Spleen (tissue), 11 donors: ENCODE measurements at regions not wholly inside any gene's neighbourhood (a gene's known extent, or its start where the extent isn't known, plus 50 kb on each side); places are given as distances from the start of the nearest gene placed in this dataset.

Experiments
- DNase-seq: peaks from one replicate; pipeline ENCODE4 v3.0.0-alpha.2; 2020
- H3K27ac ChIP-seq, 8 donors: fragments of 200-600 bp; sonication (generic) in 7 of 8; 1 replicate in 4 of 8; 2 replicates in 4 of 8; pipeline versions ENCODE4 v1.5.0 to v1.8.0; 2016 to 2021; ENCODE audit warnings: inconsistent platforms in 4 of 8, mild to moderate bottlenecking in 4 of 8, moderate library complexity in 1 of 8
- H3K27me3 ChIP-seq, 7 donors: fragments of 200-600 bp; sonication (generic) in 6 of 7; replicated peaks in 1 of 7; 1 replicate in 4 of 7; 2 replicates in 3 of 7; pipeline versions ENCODE4 v1.5.0 to v1.8.0; 2016 to 2021; ENCODE audit warnings: inconsistent platforms in 3 of 7, mild to moderate bottlenecking in 1 of 7
- H3K36me3 ChIP-seq, 6 donors: fragments of 200-600 bp; sonication (generic) in 5 of 6; 1 replicate in 4 of 6; 2 replicates in 2 of 6; pipeline versions ENCODE4 v1.5.0 to v1.8.0; 2016 to 2021; ENCODE audit warnings: inconsistent platforms in 2 of 6
- H3K4me1 ChIP-seq, 6 donors: fragments of 200-600 bp; sonication (generic) in 5 of 6; 1 replicate in 3 of 6; 2 replicates in 3 of 6; pipeline versions ENCODE4 v1.5.0 to v1.8.0; 2016 to 2021; ENCODE audit warnings: inconsistent platforms in 3 of 6
- H3K4me3 ChIP-seq, 8 donors: fragments of 200-600 bp; sonication (generic) in 7 of 8; 1 replicate in 4 of 8; 2 replicates in 4 of 8; pipeline versions ENCODE4 v1.5.0 to v1.8.0; 2016 to 2021; ENCODE audit warnings: inconsistent platforms in 4 of 8, mild to moderate bottlenecking in 4 of 8, moderate library complexity in 2 of 8
- H3K9me3 ChIP-seq, 8 donors: fragments of 200-600 bp; sonication (generic) in 7 of 8; 1 replicate in 4 of 8; 2 replicates in 4 of 8; pipeline versions ENCODE4 v1.5.0 to v1.8.0; 2016 to 2021; ENCODE audit warnings: inconsistent platforms in 4 of 8
- CTCF ChIP-seq, 11 experiments: fragments of 200-600 bp in 7 of 11; fragments of 450-650 bp in 4 of 11; sonication (generic) in 4 of 11; IDR thresholded peaks in 8 of 11; conservative IDR thresholded peaks in 3 of 11; 1 replicate in 7 of 11; 2 replicates in 4 of 11; pipeline versions ENCODE4 v1.4.0 to v1.8.0; 2016 to 2021; ENCODE audit warnings: antibody characterized with exemption in 11 of 11, inconsistent platforms in 4 of 11, mild to moderate bottlenecking in 1 of 11
- POLR2A ChIP-seq, 3 donors: fragments of 450-650 bp; IDR thresholded peaks; one replicate each; pipeline ENCODE4 v1.5.1; 2017; ENCODE audit warnings: antibody characterized with exemption in 3 of 3, mild to moderate bottlenecking in 1 of 3
- POLR2AphosphoS5 ChIP-seq, 3 donors: sonication (generic); formaldehyde crosslinking; IDR thresholded peaks; one replicate each; pipeline ENCODE4 v1.5.1; 2017; ENCODE audit warnings: antibody characterized with exemption in 3 of 3
- WGBS, 5 donors: extraction: QIAGEN DNeasy Blood & Tissue Kit in 3 of 5; methylation state at CpG; one replicate each; pipeline versions ENCODE4 v1.1.5 to v1.1.7; 2013 to 2018; 5-methylcytosine and 5-hydroxymethylcytosine counted together
- intact Hi-C: fragments of 100-400 bp; cut with DNase I; formaldehyde crosslinking; loops from one replicate; pipeline ENCODE4 v1.15.0; 2023; ENCODE audit warnings: low total_unique reads
- donor health status: healthy with polysubstance abuse.
- donor health status: DM: no; HTN: no; CAD: no; lungs with moderate emphysema.
- donor health status: DM: no; HTN: no; CAD: no.
- donor health status: Bipolar disorder and iron deficiency.
- donor health status: healthy.
- donor health status: DM: no; HTN: no; CAD: no.
- donor health status: DM: yes; HTN: yes; CAD: no.

- 78 to 85% (median 82%) methylated on average over 4 of the region's 4 CpGs for WGBS, 5 donors
- Histone ChIP-seq H3K4me1 (no peaks in the 10 kb centered on the region), H3K27me3 (no peaks in the 10 kb centered on the region), H3K27ac (no peak overlapping the region), H3K4me3 (no peak overlapping the region), H3K9me3 (peaks cover 0 to 12% (median 0%) of the 10 kb centered on the region in 8 donors), H3K36me3 (no peaks in the 10 kb centered on the region)
- no peak for DNase-seq
- intact Hi-C loops: no loop called here
- TF ChIP-seq POLR2A (IDR thresholded peaks at IDR 0.05) (no peak), CTCF (IDR thresholded peaks at IDR 0.05 in 8 of 11, conservative IDR thresholded peaks at IDR 0.05 in 3 of 11) (no peak), POLR2AphosphoS5 (IDR thresholded peaks at IDR 0.05) (no peak)
Measured at GRCh38 chr7:68038621-68039314, 1042.1 kb downstream of the TYW1 start.

GRCh38 chr7:68041554-68041953 is 1044.9 kb downstream of the TYW1 start:
- no peak overlapping the region for H3K27ac ChIP-seq
- DNase-seq: no peak
- no peaks in the 10 kb centered on the region for H3K36me3 ChIP-seq
- no peaks in the 10 kb centered on the region for H3K4me1 ChIP-seq
- TF ChIP-seq CTCF (IDR thresholded peaks at IDR 0.05 in 8 of 11, conservative IDR thresholded peaks at IDR 0.05 in 3 of 11): no peak
- no peak for TF ChIP-seq POLR2AphosphoS5 (IDR thresholded peaks at IDR 0.05)
- TF ChIP-seq POLR2A (IDR thresholded peaks at IDR 0.05): no peak
- intact Hi-C loops: no loop called here
- peaks cover 0 to 5% (median 0%) of the 10 kb centered on the region in 7 donors for H3K27me3 ChIP-seq
- H3K9me3 ChIP-seq: peaks cover 0 to 5% (median 0%) of the 10 kb centered on the region in 8 donors
- H3K4me3 ChIP-seq: no peak overlapping the region
- WGBS, 5 donors: 57 to 70% (median 63%) methylated on average over 6 of the region's 6 CpGs

- H3K4me3 ChIP-seq: no peak overlapping the region
- peaks cover 0 to 5% (median 0%) of the 10 kb centered on the region in 8 donors for H3K9me3 ChIP-seq
- no peak overlapping the region for H3K27ac ChIP-seq
- DNase-seq: no peak
- peaks cover 0 to 5% (median 0%) of the 10 kb centered on the region in 7 donors for H3K27me3 ChIP-seq
- H3K36me3 ChIP-seq: no peaks in the 10 kb centered on the region
- intact Hi-C loops: no loop called here
- TF ChIP-seq POLR2A (IDR thresholded peaks at IDR 0.05): no peak
- WGBS, 5 donors: 85 to 92% (median 86%) methylated on average over 4 of the region's 4 CpGs
- no peaks in the 10 kb centered on the region for H3K4me1 ChIP-seq
Measured at GRCh38 chr7:68043546-68043945, 1046.9 kb downstream of the TYW1 start.

GRCh38 chr7:68050627-68051026 is 1054.0 kb downstream of the TYW1 start:
- no peaks in the 10 kb centered on the region for H3K9me3 ChIP-seq
- no peaks in the 10 kb centered on the region for H3K27me3 ChIP-seq
- WGBS, 5 donors: 85 to 93% (median 90%) methylated on average over 9 of the region's 9 CpGs
- intact Hi-C loops: no loop called here
- DNase-seq: no peak
- H3K36me3 ChIP-seq: no peaks in the 10 kb centered on the region
- H3K4me1 ChIP-seq: no peaks in the 10 kb centered on the region
- H3K27ac ChIP-seq: no peak overlapping the region
- no peak for TF ChIP-seq POLR2A (IDR thresholded peaks at IDR 0.05)
- TF ChIP-seq POLR2AphosphoS5 (IDR thresholded peaks at IDR 0.05): no peak
- TF ChIP-seq CTCF (IDR thresholded peaks at IDR 0.05 in 8 of 11, conservative IDR thresholded peaks at IDR 0.05 in 3 of 11): no peak
- no peak overlapping the region for H3K4me3 ChIP-seq
